ENCODE measurements at regions not wholly inside any gene's neighbourhood (a gene's known extent, or its start where the extent isn't known, plus 50 kb on each side); places are given as distances from the start of the nearest gene placed in this dataset.

- intact Hi-C loops (cut with DNase I), result no loop called here
- 92% methylated on average over 3 of the region's 3 CpGs for whole genome bisulfite sequencing
- no peaks in the 10 kb centered on the region for H3K36me3 ChIP-seq
- H3K9me3 ChIP-seq, result peaks cover 0 to 30% (median 4%) of the 10 kb centered on the region in 4 donors
- H3K27ac ChIP-seq (replicated peaks in 1 of 4), result no peak overlapping the region
- DNase-seq (ENCODE audit: extremely low spot score), result no peak
- no peaks in the 10 kb centered on the region for H3K27me3 ChIP-seq
- H3K4me1 ChIP-seq, result no peaks in the 10 kb centered on the region
- no peak overlapping the region for H3K4me3 ChIP-seq
- TF ChIP-seq CTCF (IDR thresholded peaks at IDR 0.05) (no peak), POLR2AphosphoS5 (IDR thresholded peaks at IDR 0.05) (no peak), POLR2A (IDR thresholded peaks at IDR 0.05; ENCODE audit: low read depth) (no peak), EP300 (IDR thresholded peaks at IDR 0.05) (no peak)
Observed at GRCh38 chr2:167462379-167462778, 574.1 kb downstream of the XIRP2 start.

GRCh38 chr2:167454036-167454435 is 565.8 kb downstream of the XIRP2 start:
- H3K4me1 ChIP-seq, result no peaks in the 10 kb centered on the region
- H3K27me3 ChIP-seq, result no peaks in the 10 kb centered on the region
- no peak for DNase-seq (ENCODE audit: extremely low spot score)
- peaks cover 0 to 29% (median 13%) of the 10 kb centered on the region in 4 donors for H3K9me3 ChIP-seq
- H3K36me3 ChIP-seq, result no peaks in the 10 kb centered on the region
- intact Hi-C loops (cut with DNase I), result no loop called here
- 94% methylated on average over 13 of the region's 13 CpGs for WGBS
- TF ChIP-seq POLR2A (IDR thresholded peaks at IDR 0.05; ENCODE audit: low read depth) (no peak), EP300 (IDR thresholded peaks at IDR 0.05) (no peak), CTCF (IDR thresholded peaks at IDR 0.05) (no peak)
- H3K27ac ChIP-seq (replicated peaks in 1 of 4), result no peak overlapping the region
- no peak overlapping the region for H3K4me3 ChIP-seq

- no peaks in the 10 kb centered on the region for H3K4me1 ChIP-seq
- 61% methylated on average over 9 of the region's 9 CpGs for WGBS
- H3K4me3 ChIP-seq, result no peak overlapping the region
- no peak for DNase-seq (ENCODE audit: extremely low spot score)
- H3K36me3 ChIP-seq, result no peaks in the 10 kb centered on the region
- H3K9me3 ChIP-seq, result peaks cover 0 to 34% (median 19%) of the 10 kb centered on the region in 4 donors
- intact Hi-C loops (cut with DNase I), result no loop called here
- no peak overlapping the region for H3K27ac ChIP-seq (replicated peaks in 1 of 4)
- TF ChIP-seq POLR2A (IDR thresholded peaks at IDR 0.05; ENCODE audit: low read depth) (no peak), EP300 (IDR thresholded peaks at IDR 0.05) (no peak), POLR2AphosphoS5 (IDR thresholded peaks at IDR 0.05) (no peak), CTCF (IDR thresholded peaks at IDR 0.05) (no peak)
- H3K27me3 ChIP-seq, result no peaks in the 10 kb centered on the region
Observed at GRCh38 chr2:167451496-167452289, 563.4 kb downstream of the XIRP2 start.

GRCh38 chr2:167450364-167450763 is 562.1 kb downstream of the XIRP2 start:
- intact Hi-C loops (cut with DNase I), result no loop called here

More at GRCh38 chr2:167450364-167450763, 562.1 kb downstream of the XIRP2 start:
- no peaks in the 10 kb centered on the region for H3K27me3 ChIP-seq
- no peaks in the 10 kb centered on the region for H3K36me3 ChIP-seq
- H3K4me3 ChIP-seq, result no peak overlapping the region
- no peak for DNase-seq (ENCODE audit: extremely low spot score)
- H3K4me1 ChIP-seq, result no peaks in the 10 kb centered on the region
- peaks cover 0 to 34% (median 19%) of the 10 kb centered on the region in 4 donors for H3K9me3 ChIP-seq
- no peak overlapping the region for H3K27ac ChIP-seq (replicated peaks in 1 of 4)
- TF ChIP-seq POLR2AphosphoS5 (IDR thresholded peaks at IDR 0.05) (no peak), CTCF (IDR thresholded peaks at IDR 0.05) (no peak), EP300 (IDR thresholded peaks at IDR 0.05) (no peak), POLR2A (IDR thresholded peaks at IDR 0.05; ENCODE audit: low read depth) (no peak)

Data from esophagus muscularis mucosa (tissue), 4 donors.